Activated T-helper 9 cell treated with anti-CD3 and anti-CD28 coated beads, Interleukin-2, amount 50 U/mL, for 16 hours (primary cell): ENCODE measurements at regions not wholly inside any gene's neighbourhood (a gene's known extent, or its start where the extent isn't known, plus 50 kb on each side); places are given as distances from the start of the nearest gene placed in this dataset.
"Not testable (repeated sequence)": the region's sequence is repeated elsewhere in the genome, so short reads cannot be mapped to it uniquely, and the experiment has no call there.

Source experiments
- DNase-seq: peaks from one replicate; pipeline ENCODE4 v3.0.0-alpha.2; 2020; ENCODE audit warnings: low read depth

DNA sequence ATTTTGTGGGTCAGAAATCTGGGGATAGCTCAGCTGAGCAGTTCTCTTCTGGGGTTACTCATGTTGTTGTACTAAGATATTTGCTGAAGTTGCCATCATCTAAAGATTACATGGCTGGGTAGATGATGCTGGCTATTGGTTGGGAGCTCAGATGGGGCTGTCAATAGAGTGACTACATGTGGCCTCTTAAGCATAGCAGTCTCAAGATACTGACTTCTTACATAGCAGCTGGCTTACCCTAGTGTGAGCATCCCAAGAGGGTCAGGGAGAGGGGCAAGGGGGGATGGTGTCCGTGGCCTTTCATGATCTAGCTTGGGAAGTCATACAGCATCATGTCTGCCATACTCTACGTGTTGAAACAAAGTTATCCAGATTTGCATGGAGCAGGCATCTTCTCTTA is 90.1 kb upstream of the HMGA2 start:
- DNase-seq, result no peak

DNA sequence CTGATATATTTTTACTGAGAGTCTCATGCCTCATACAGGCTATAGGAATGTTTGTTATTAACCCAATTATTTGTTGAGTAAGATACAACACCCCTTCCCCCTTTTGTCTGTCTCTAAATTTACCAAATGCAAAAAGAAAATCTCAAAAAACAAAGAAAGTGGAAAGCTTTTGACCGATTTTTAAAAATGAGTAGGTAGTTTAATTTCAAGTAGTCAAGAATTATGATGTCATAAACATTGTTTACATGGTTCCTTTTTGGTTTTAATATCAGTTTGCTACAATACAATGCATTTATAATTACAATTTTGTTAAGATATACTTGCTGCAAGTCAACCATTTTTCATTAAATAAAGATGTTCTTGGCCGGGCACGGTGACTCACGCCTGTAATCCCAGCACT is 84.7 kb upstream of the HMGA2 start:
- no peak for DNase-seq

DNA sequence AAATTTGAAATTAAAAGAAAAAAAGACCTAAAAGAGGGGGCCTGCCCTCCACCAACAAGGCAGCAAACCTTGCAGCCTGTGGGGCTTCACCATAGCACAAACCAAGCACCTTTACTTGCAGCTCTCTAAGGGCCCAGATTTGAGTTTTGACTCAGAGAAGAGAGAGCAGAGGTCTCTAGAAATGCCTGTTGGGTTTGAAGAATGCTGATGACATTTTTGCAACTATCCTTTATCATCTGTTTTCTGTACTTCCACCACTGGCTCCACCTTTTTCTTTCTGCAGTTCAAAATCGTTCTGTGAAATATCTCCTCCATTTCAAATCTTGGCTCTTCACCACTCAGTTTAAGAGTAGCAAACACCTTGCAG is 83.8 kb upstream of the HMGA2 start:
- no peak for DNase-seq

DNA sequence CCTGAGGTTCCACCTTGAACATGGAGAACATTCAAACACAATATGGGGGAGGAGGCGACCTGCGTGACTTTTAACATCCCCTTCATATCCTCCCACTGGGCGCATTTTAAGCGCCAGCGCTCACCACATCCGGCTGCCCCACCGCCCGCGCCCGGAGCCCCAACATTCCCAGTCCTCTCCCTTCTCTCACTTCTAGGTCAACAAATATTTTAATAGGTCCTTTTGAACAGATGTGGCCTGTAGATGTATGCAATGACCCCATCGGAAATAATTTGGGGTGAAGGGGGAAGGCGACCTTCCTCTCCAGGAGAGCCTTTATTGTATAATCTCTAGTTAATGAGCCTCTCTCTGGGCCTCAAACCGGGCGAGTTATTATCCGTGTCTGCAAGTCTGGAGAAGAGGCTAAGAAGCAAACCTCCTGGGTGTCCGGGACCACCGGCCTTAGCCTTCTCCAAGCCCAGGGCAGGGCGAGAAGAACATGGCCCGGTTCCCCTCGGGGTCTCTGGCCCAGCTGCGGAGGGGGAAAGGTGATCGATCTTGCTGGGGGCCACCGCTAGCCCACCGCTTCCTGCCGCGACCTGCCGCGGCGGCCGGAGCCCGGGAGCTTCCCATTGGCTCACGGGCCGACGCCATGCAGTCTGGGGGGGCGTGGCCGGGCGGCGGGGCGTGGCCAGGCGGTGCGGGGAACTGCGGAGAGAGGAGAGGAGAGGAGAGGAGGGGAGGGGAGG is 83.2 kb upstream of the HMGA2 start:
- DNase-seq, result peak; percentile 15

DNA sequence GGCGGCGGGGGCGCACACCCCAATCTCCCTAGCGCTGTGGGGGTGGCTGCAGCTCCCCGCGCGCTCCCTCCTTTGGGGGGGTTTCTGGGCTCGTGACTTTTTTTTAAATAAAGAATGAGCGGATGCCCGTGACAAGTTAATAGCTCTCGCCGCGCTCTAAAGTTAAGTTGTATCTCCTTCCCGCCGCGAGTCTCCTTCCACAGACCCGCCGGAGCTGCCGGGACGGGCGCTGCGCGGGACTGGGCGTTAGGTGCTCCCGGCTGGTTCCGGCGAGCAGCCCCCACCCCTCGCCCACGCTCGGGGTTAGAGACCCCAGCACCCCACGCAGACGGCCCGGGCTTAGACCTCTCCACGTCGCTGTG is 82.6 kb upstream of the HMGA2 start:
- no peak for DNase-seq

DNA sequence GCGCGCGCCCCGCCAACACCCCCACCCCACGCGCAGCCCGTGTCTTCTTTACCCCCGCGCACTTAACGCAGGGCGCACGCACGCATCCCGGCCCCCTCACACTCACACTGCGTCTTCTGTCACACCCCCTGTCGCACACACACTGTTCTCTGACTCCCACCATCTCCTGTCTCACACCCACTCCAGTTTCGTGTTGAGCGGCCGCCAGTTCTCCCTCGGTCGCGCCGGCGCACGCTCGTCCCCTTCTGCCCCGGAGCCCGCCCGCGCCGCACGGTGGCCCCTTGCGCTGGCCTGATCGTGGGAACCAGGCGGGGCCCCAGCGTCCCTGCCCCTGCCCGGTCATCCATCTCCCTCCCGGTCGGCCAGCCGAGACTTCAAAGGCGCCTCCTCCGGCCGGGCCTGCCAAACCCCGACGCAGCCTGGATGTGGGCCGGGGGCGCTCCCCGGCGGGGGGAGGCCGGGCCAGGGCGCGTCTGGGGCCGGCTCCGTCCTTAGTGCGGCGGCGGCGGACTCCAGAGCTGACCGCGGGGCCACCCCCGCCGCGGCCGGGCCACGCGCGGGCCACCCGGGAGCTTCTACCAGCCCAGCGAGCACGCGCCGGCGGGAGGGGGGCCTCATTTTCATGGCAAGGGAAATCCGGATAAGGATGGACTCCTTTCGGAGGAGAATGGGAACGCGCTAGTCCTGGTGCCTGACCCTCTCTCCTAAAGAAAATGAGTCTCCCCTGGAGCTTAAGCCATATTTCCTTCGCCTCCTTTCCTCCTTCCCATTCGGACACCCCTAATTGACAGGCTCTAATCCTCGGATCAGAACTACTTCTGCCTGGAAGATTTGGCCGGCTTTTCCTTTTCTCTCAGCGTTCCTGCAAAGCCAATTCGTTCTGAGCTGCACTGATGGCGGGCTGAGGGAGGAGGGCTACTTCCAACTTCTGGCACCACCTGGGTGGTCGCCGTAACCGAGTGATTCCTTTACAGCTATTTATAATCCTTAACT is 82.0 kb upstream of the HMGA2 start:
- DNase-seq, result no peak

DNA sequence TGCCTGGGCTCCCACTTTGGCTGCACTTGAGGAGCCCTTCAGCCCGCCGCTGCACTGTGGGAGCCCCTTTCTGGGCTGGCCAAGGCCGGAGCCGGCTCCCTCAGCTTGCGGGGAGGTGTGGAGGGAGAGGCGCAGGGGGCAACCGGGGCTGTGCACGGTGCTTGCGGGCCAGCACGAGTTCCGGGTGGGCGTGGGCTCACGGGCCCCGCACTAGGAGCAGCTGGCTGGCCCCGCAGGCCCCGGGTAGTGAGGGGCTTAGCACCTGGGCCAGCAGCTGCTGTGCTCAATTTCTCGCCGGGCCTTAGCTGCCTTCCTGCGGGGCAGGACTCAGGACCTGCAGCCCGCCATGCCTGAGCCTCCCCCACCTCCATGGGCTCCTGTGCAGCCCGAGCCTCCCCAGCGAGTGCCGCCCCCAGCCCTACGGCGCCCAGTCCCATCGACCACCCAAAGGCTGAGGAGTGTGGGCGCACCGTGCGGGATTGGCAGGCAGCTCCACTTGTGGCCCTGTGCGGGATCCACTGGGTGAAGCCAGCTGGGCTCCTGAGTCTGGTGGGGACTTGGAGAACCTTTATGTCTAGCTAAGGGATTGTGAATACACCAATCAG is 79.9 kb upstream of the HMGA2 start:
- not testable (repeated sequence) for DNase-seq

DNA sequence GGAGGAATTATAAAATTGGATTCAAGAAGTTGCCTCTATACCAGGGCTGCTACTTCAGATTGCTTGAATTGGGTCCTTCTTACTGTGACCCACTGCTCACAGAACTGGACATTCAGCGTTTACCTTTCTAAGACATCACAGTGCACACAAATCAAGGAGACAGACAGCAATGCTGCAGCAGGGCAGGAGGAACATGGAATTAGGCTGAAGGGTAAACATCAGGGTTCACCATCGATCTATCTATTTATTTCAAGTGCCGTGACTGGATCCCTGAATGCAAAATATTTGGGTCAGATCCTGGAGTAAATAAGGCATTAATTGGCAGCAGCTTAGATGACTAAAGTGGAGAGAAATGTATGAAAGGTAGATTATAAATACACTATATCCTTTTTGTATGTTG is 76.9 kb upstream of the HMGA2 start:
- no peak for DNase-seq

DNA sequence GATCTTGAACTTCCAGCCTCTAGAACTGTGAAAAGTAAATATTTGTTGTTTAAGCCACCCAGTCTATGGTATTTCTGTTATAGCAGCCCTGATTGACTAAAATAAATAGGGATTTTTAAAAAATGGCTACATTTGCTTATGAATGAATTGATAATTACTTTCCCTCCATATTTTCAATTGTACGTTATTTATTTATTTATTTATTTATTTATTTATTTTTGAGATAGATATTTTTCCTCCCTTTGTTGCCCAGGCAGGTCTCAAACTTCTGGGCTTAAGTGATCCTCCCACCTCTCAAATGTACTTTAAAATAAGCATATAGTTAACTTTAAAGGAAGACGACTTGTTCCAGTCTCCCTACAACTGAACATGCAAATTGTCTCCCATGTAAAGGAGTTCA is 76.0 kb upstream of the HMGA2 start:
- DNase-seq, result no peak

DNA sequence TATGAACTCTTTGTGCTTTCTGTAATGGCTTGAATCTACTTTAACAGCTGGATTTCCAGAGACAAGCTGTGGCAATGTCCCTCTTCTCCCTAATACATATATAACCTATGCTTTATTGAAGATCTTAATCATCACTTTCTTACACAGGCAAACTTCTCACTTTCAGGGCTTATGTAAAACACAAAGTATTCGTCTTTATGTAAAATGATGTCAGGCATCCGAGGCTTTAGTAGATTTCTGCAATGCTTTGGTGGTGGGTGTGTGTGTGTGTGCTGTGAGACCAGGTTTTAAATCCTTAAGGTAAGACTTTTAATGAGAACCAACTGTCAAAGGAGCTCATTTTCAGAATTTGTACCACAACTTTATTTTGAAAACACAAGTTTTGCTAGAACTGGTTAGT is 70.0 kb upstream of the HMGA2 start:
- no peak for DNase-seq

DNA sequence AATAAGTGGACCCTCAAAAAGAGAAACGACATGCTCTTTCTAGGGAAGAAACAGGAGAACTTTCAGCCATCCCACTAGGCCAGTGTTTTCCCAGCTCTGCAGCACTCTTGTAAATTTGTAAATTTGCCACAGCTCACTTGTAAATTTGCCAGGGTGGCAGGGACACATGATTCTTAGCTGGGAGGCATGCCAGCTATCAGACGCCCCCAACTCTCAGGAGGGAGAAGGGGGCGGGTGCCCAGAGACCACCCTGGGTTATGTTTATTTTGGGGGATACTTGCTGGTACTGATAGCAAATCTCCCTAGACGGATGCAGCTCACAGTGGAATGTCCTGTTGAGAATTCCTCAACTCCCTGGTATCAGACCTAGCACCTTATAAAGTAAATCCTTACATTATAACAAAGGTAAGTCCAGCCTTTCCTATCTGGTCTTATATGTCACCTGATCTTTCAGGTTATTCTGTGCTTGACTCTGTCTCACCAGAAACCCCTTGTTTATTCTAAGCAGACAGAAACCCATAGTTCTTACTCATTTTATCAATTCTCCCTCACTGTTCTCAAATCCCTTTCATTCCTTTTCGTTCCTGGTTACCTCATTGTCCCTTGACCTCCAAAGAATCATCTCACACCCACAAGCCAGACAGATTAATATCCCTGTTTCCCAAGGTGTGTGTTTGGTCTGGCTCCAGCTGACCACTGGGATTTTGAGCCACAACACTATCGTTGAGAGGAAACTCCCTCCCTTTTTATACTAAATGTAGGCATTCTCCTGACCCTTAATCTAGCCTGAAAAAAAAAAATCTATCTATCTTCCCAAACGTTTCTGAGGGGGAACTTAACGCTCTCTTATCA is 69.3 kb upstream of the HMGA2 start:
- DNase-seq, result no peak

DNA sequence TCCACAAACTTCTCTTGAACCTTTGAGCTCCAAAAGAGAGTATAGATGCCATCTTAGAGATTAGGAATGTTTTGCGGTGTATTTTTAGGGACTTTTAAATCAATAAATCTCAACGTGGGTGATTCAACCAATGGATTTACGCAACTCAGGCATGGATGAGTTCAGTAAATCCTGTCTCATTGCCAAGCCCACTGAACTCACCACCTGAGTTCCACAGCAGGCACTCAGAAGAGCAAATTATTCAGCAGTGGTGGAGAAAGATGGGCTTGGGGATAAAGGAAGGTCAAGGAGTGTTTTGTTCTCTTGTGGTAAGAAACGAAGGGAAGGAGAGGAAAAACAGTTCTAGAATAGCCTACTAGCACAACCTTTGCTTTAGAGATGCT is 68.7 kb upstream of the HMGA2 start:
- DNase-seq, result no peak

DNA sequence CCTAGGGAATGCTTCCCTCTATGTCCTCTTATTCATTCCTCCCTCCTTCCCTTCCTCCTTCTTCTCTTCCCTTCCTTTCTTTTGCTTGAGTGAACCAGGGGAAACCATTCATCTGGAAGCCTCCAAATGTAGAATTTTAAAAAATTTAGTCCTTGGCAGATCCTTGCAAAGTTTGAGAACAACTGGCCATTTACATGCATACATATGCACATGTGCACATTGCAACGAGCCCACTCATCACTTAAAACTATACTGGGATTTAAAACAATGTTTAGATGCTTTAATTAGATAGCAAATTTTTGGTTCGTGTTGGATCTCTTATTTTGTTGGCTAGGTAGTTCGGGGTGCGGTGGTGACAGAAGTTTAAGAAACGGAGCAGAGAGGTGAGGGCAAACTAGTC is 68.0 kb upstream of the HMGA2 start:
- no peak for DNase-seq

DNA sequence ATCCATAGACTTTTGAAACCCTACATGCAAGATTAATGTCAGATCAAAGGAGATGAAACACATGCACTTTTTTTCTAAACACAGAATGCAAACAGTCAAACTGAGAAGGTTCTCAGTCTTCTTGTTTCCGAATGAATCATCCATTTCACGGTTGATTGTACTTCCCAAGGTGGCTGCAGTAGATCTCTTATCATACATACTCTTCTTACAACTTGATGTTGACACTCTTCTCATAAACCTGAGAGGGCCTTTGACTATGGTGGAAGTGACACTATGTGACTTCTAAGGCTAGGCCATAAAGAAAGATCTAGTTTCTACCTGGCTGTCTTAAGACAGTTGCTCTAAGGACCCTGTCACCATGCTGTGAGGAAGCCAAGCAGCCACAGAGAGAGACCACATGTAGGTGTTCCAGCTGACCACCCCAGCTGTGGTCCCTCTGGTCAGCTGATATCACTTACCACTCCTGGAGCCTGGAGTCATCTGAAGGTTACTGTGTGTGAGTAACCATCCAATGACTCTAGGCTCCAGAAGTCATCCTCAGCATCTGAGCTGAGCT is 67.2 kb upstream of the HMGA2 start:
- no peak for DNase-seq

DNA sequence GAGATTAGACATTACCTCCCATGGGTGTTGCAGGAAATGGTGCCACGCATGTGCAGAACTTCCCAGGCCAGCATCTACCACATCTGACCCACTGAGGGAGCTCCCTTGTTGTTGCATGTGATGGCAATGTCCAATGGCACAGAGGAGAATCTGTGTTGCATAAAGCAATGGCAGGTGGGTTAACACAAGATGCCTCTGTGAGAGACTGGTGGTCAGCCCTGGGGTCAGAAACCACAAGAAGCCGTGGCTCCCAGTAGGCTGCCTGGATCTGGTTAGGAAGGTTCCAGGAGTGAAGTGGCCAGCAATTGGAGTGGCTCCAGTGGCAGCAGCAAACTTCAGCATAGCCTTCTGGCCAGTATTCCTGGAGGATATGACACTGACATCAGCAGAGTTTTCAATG is 65.9 kb upstream of the HMGA2 start:
- DNase-seq, result no peak

DNA sequence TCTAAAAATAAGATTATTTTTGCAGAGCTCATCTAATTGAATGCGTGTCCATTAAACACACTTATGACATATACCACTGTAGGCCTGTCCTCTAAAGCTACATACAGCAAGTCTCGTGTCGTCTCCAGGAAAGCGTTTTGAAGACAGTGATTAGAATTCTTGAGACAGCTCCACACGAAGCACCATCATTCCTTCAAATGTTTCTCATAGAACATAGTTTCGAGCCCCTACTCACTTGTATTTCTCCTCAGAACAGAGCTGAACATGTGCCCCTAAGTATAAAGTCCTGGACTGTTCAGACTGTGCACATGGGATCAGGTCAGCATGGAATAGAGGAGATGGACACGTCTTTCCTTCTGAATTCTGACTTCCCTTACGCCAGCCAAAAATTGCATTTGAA is 64.5 kb upstream of the HMGA2 start:
- DNase-seq, result no peak

DNA sequence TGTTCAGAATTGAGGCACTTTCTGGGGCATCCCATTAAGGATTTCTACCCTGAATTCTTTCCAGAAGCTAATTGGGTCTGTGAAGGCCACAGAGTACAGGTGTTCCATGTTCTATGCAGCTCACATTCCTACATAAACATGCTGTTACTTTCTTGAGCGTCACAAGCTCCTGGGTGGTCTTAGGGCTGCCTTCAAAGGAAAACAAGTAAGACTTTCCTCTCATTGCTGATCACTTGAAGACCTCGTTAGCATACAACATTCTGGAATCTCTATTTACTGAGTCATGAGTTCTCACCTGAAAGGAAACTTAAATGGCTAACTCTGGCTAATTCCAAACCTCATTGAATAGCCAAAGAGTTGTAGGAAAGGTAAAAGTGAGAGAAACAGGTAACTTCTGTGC is 63.0 kb upstream of the HMGA2 start:
- DNase-seq, result no peak

DNA sequence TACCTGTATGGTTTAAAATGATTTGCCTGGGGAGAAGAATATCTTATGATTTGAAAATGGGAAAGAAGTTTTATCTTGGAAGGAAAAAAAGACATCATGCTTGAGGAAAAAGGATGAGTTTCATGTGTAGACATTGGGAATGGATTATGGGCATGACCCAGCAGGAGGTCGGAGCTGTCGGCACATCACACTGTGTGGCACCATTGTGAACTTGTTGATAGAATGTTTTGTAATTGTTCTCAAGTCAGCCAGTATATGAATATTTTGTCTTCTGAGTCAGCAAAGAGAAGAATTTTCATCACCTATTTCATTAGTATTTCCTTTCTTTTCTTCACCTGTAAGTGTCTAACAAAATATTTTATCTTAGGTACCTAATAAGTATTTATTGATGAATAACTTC is 60.0 kb upstream of the HMGA2 start:
- no peak for DNase-seq

DNA sequence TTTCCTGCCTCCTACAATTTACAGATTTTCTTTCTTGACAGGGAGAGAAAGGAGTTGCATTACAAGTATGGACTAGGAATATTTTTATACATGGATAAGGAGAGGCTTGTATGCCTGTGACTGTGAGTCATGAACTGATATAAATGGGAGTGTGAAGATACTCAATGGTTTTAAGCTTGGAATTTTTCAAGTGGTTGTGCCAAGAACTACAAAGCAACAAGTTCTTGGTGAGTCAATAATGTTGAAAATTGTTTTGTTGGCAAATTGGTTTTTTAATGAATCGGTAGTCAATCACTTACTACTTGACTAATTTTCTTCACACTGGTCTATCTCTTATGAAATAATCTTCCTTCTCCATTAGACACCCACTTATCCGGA is 58.9 kb upstream of the HMGA2 start:
- no peak for DNase-seq

DNA sequence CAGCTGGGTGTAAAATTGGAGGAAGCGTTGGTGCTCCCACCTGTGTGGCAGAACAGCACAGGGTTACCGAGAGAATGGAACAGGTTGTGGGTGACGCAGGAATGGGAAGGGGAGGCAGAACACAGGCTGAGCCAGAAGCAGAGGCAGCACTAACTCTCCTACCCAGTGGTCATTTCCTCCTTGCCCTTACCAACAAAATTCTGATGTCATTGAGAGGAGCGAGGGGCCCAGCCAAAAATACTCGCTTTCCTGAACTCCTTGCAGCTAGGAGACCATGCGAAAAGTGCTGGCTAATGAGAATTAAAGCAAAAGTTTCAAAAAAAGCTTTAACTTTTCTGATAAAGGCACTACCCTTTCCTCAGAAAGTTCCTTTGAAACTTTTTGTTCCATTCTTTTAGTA is 54.4 kb upstream of the HMGA2 start:
- DNase-seq, result no peak
